HG02981 (cell line): ENCODE measurements at regions not wholly inside any gene's neighbourhood (a gene's known extent, or its start where the extent isn't known, plus 50 kb on each side); places are given as distances from the start of the nearest gene placed in this dataset.
"Not testable (repeated sequence)": the region's sequence is repeated elsewhere in the genome, so short reads cannot be mapped to it uniquely, and the experiment has no call there.

Experiments
- ATAC-seq: cut with Tn5 transposase; IDR thresholded peaks from one replicate; pipeline ENCODE4 v1.9.1; 2021; ENCODE audit warnings: mild to moderate bottlenecking, moderate library complexity; ENCODE audit not compliant: unreplicated experiment

- ATAC-seq: no peak
Measured at GRCh38 chr14:66008631-66009030, 477.5 kb upstream of the CCDC196 start.

- no peak for ATAC-seq
Measured at GRCh38 chr14:66009089-66009488, 477.1 kb upstream of the CCDC196 start.

GRCh38 chr14:66010695-66011094 is 475.5 kb upstream of the CCDC196 start:
- no peak for ATAC-seq

GRCh38 chr14:66011855-66012254 is 474.3 kb upstream of the CCDC196 start:
- ATAC-seq: no peak

- not testable (repeated sequence) for ATAC-seq
Measured at GRCh38 chr14:66013607-66014006, 472.6 kb upstream of the CCDC196 start.

GRCh38 chr14:66015071-66015780 is 470.9 kb upstream of the CCDC196 start:
- no peak for ATAC-seq

- no peak for ATAC-seq
Measured at GRCh38 chr14:66017927-66018326, 468.2 kb upstream of the CCDC196 start.

GRCh38 chr14:66022526-66022925 is 463.6 kb upstream of the CCDC196 start:
- ATAC-seq: no peak

GRCh38 chr14:66025779-66026178 is 460.4 kb upstream of the CCDC196 start:
- ATAC-seq: no peak

GRCh38 chr14:66031981-66032380 is 454.2 kb upstream of the CCDC196 start:
- ATAC-seq: not testable (repeated sequence)

GRCh38 chr14:66032800-66033199 is 453.4 kb upstream of the CCDC196 start:
- ATAC-seq: no peak

- no peak for ATAC-seq
Measured at GRCh38 chr14:66036547-66036946, 449.6 kb upstream of the CCDC196 start.

- no peak for ATAC-seq
Measured at GRCh38 chr14:66037361-66037760, 448.8 kb upstream of the CCDC196 start.

GRCh38 chr14:66038212-66038611 is 448.0 kb upstream of the CCDC196 start:
- ATAC-seq: no peak

- ATAC-seq: no peak
Measured at GRCh38 chr14:66038618-66039017, 447.6 kb upstream of the CCDC196 start.

GRCh38 chr14:66039495-66039894 is 446.7 kb upstream of the CCDC196 start:
- ATAC-seq: no peak

GRCh38 chr14:66041582-66041981 is 444.6 kb upstream of the CCDC196 start:
- no peak for ATAC-seq

GRCh38 chr14:66043921-66044320 is 442.2 kb upstream of the CCDC196 start:
- ATAC-seq: no peak

GRCh38 chr14:66045572-66046021 is 440.6 kb upstream of the CCDC196 start:
- no peak for ATAC-seq

GRCh38 chr14:66046035-66046434 is 440.1 kb upstream of the CCDC196 start:
- no peak for ATAC-seq

- ATAC-seq: no peak
Measured at GRCh38 chr14:66046591-66046990, 439.6 kb upstream of the CCDC196 start.

- ATAC-seq: no peak
Measured at GRCh38 chr14:66056268-66056907, 429.8 kb upstream of the CCDC196 start.
